ENCODE measurements at regions not wholly inside any gene's neighbourhood (a gene's known extent, or its start where the extent isn't known, plus 50 kb on each side); places are given as distances from the start of the nearest gene placed in this dataset.

- no peak for TF ChIP-seq CTCF (IDR thresholded peaks at IDR 0.05; ENCODE audit: insufficient read depth, low read depth, low read length, missing control alignments)
- no peak overlapping the region for H3K4me3 ChIP-seq (ENCODE audit: low read depth, low read length)
- no peak for DNase-seq (ENCODE audit: low read depth)
Measured at GRCh38 chr5:134463991-134464760, 52.5 kb upstream of the CDKN2AIPNL start.

- TF ChIP-seq CTCF (IDR thresholded peaks at IDR 0.05; ENCODE audit: insufficient read depth, low read depth, low read length, missing control alignments), result no peak
- no peak for DNase-seq (ENCODE audit: low read depth)
- H3K4me3 ChIP-seq (ENCODE audit: low read depth, low read length), result no peak overlapping the region
Measured at GRCh38 chr5:134463176-134463720, 51.6 kb upstream of the CDKN2AIPNL start.

GRCh38 chr5:134462761-134463160 is 51.1 kb upstream of the CDKN2AIPNL start:
- no peak for DNase-seq (ENCODE audit: low read depth)
- no peak for TF ChIP-seq CTCF (IDR thresholded peaks at IDR 0.05; ENCODE audit: insufficient read depth, low read depth, low read length, missing control alignments)

GRCh38 chr5:134462047-134462575 is 50.4 kb upstream of the CDKN2AIPNL start:
- H3K4me3 ChIP-seq (ENCODE audit: low read depth, low read length), result no peak overlapping the region
- no peak for DNase-seq (ENCODE audit: low read depth)
- no peak for TF ChIP-seq CTCF (IDR thresholded peaks at IDR 0.05; ENCODE audit: insufficient read depth, low read depth, low read length, missing control alignments)

More at GRCh38 chr5:134462761-134463160, 51.1 kb upstream of the CDKN2AIPNL start:
- H3K4me3 ChIP-seq (ENCODE audit: low read depth, low read length), result no peak overlapping the region

Measured in GM12865 (cell line).